IPS-NIHi7 (cell line): ENCODE measurements at regions not wholly inside any gene's neighbourhood (a gene's known extent, or its start where the extent isn't known, plus 50 kb on each side); places are given as distances from the start of the nearest gene placed in this dataset.

ENCODE experiments used
- DNase-seq: peaks from one replicate; pipeline ENCODE4 v3.0.0; 2012; ENCODE audit warnings: mixed read lengths; ENCODE audit errors: extremely low spot score

- no peak for DNase-seq
These were observed 108.8 kb downstream of the SQOR start for GRCh38 chr15:45743426-45744235.

- no peak for DNase-seq
These were observed 109.4 kb downstream of the SQOR start for GRCh38 chr15:45744236-45744589.

- no peak for DNase-seq
These were observed 112.6 kb downstream of the SQOR start for GRCh38 chr15:45747426-45747825.

GRCh38 chr15:45751629-45752028, 116.8 kb downstream of the SQOR start:
- no peak for DNase-seq

- DNase-seq, result no peak
These were observed 125.1 kb downstream of the SQOR start for GRCh38 chr15:45759936-45760335.

- no peak for DNase-seq
These were observed 127.9 kb downstream of the SQOR start for GRCh38 chr15:45762726-45763125.

- no peak for DNase-seq
These were observed 128.5 kb downstream of the SQOR start for GRCh38 chr15:45763170-45763869.

GRCh38 chr15:45773149-45773548, 138.3 kb downstream of the SQOR start:
- no peak for DNase-seq

GRCh38 chr15:45776772-45777171, 141.9 kb downstream of the SQOR start:
- no peak for DNase-seq

- no peak for DNase-seq
These were observed 143.0 kb downstream of the SQOR start for GRCh38 chr15:45777781-45778180.

- DNase-seq, result peak; percentile 28
These were observed 145.5 kb downstream of the SQOR start for GRCh38 chr15:45780352-45780751.

- no peak for DNase-seq
These were observed 149.8 kb downstream of the SQOR start for GRCh38 chr15:45784656-45785055.

- no peak for DNase-seq
These were observed 151.1 kb downstream of the SQOR start for GRCh38 chr15:45785897-45786296.

GRCh38 chr15:45790325-45790943, 155.6 kb downstream of the SQOR start:
- peak; percentile 54 for DNase-seq

GRCh38 chr15:45794304-45794703, 159.5 kb downstream of the SQOR start:
- DNase-seq, result no peak

GRCh38 chr15:45794712-45795439, 160.0 kb downstream of the SQOR start:
- DNase-seq, result no peak

GRCh38 chr15:45795440-45796069, 160.7 kb downstream of the SQOR start:
- DNase-seq, result peak; percentile 69

GRCh38 chr15:45796433-45796832, 161.6 kb downstream of the SQOR start:
- DNase-seq, result no peak

- no peak for DNase-seq
These were observed 164.7 kb downstream of the SQOR start for GRCh38 chr15:45799508-45799907.

GRCh38 chr15:45801543-45801942, 166.7 kb downstream of the SQOR start:
- DNase-seq, result no peak

GRCh38 chr15:45802140-45802539, 167.3 kb downstream of the SQOR start:
- DNase-seq, result no peak

- no peak for DNase-seq
These were observed 169.2 kb downstream of the SQOR start for GRCh38 chr15:45804028-45804427.
